PC-3 (cell line): ENCODE measurements at regions not wholly inside any gene's neighbourhood (a gene's known extent, or its start where the extent isn't known, plus 50 kb on each side); places are given as distances from the start of the nearest gene placed in this dataset.

ENCODE experiments used
- EZH2phosphoT487 ChIP-seq: fragments of 300-600 bp; sonication (generic); IDR thresholded peaks from 2 replicates; pipeline ENCODE4 v1.6.1; 2018; ENCODE audit warnings: mild to moderate bottlenecking, antibody characterized with exemption, low read length, borderline replicate concordance
- TF ChIP-seq, protein P1 (sequence below): fragments of 300-600 bp; sonication (generic); conservative IDR thresholded peaks from 2 replicates; pipeline ENCODE4 v1.5.1; 2017; ENCODE audit warnings: antibody characterized with exemption, low read depth, mild to moderate bottlenecking, low read length

DNA sequence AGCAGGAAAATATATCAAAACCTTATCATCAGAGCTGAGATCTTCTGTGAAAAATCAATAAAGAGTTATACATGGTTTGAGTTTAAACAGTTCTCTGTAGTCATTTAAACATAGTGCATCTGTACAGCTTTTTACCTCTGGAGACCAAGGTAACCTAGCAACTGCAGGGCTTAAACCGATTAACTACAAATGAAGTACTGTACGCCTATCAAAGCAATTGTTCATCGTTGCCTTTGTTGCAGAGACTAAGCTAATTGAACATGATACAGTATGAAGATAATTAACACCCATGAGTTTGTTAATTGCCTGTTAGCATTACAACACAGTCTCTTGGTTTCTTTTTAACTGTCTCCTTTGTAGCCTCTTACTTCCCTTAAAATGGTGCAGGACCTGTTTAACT lies 147.9 kb downstream of the LNPK start:
- TF ChIP-seq, protein P1, sequence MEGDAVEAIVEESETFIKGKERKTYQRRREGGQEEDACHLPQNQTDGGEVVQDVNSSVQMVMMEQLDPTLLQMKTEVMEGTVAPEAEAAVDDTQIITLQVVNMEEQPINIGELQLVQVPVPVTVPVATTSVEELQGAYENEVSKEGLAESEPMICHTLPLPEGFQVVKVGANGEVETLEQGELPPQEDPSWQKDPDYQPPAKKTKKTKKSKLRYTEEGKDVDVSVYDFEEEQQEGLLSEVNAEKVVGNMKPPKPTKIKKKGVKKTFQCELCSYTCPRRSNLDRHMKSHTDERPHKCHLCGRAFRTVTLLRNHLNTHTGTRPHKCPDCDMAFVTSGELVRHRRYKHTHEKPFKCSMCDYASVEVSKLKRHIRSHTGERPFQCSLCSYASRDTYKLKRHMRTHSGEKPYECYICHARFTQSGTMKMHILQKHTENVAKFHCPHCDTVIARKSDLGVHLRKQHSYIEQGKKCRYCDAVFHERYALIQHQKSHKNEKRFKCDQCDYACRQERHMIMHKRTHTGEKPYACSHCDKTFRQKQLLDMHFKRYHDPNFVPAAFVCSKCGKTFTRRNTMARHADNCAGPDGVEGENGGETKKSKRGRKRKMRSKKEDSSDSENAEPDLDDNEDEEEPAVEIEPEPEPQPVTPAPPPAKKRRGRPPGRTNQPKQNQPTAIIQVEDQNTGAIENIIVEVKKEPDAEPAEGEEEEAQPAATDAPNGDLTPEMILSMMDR: no peak
- TF ChIP-seq EZH2phosphoT487: no peak
